NB4 (cell line): ENCODE measurements at regions not wholly inside any gene's neighbourhood (a gene's known extent, or its start where the extent isn't known, plus 50 kb on each side); places are given as distances from the start of the nearest gene placed in this dataset.

Experiments
- MYC ChIP-seq: IDR thresholded peaks from 2 replicates; pipeline ENCODE4 v1.6.1; 2011; ENCODE audit warnings: low read depth, low read length
- TF ChIP-seq, protein P1 (sequence below): IDR thresholded peaks from one replicate; pipeline ENCODE4 v1.5.1; 2012; ENCODE audit warnings: low read depth, low read length

GRCh38 chr1:219414250-219414649 is 198.7 kb downstream of the ZC3H11B start:
- no peak for TF ChIP-seq MYC
- TF ChIP-seq, protein P1, sequence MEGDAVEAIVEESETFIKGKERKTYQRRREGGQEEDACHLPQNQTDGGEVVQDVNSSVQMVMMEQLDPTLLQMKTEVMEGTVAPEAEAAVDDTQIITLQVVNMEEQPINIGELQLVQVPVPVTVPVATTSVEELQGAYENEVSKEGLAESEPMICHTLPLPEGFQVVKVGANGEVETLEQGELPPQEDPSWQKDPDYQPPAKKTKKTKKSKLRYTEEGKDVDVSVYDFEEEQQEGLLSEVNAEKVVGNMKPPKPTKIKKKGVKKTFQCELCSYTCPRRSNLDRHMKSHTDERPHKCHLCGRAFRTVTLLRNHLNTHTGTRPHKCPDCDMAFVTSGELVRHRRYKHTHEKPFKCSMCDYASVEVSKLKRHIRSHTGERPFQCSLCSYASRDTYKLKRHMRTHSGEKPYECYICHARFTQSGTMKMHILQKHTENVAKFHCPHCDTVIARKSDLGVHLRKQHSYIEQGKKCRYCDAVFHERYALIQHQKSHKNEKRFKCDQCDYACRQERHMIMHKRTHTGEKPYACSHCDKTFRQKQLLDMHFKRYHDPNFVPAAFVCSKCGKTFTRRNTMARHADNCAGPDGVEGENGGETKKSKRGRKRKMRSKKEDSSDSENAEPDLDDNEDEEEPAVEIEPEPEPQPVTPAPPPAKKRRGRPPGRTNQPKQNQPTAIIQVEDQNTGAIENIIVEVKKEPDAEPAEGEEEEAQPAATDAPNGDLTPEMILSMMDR = no peak
